ENCODE measurements at regions not wholly inside any gene's neighbourhood (a gene's known extent, or its start where the extent isn't known, plus 50 kb on each side); places are given as distances from the start of the nearest gene placed in this dataset.
"Not testable (repeated sequence)": the region's sequence is repeated elsewhere in the genome, so short reads cannot be mapped to it uniquely, and the experiment has no call there.

DNA sequence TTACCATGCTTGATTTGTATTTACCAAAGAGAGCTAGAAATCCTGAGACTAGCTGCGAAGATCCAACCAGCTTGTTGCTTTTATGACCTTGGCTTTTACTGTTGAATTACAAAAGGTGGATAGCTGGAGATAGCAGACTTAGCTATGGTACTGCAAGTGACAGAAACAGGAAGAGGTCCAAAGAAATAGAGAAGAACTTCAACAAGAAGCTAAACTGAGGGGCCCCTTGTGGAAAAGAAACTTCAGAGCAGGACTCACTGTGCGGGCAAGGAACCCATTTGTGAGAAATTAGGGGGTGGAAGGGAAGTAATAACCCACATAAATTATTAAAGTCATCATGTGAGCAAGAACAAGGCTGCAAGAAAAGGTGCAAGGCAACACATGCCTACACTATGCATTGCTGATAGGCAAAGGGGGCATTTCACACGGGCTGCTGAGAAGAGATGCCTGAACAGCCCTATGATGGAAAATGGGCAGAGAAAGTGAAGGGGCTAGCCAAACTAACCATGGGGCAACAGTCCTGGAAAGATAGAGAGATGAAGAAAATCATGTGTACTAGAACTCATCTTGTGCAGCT is 116.6 kb upstream of the PRDX6 start:
- FAIRE-seq (no peak), DNase-seq (no peak)
- Histone ChIP-seq H3K27me3 (ENCODE audit: control insufficient read depth in 3 of 3, insufficient read depth in 3 of 3, low read length in 3 of 3) (no peaks in the 10 kb centered on the region), H3K27ac (ENCODE audit: low read depth in 1 of 3, low read length in 2 of 3) (no peak overlapping the region), H3K9me3 (ENCODE audit: control insufficient read depth in 2 of 2, insufficient read depth in 1 of 2, low read depth in 1 of 2, low read length in 1 of 2) (no peaks in the 10 kb centered on the region), H3K36me3 (ENCODE audit: control insufficient read depth in 3 of 3, insufficient read depth in 2 of 3, low read depth in 1 of 3, low read length in 3 of 3) (no peaks in the 10 kb centered on the region), H3K4me3 (ENCODE audit: low read depth in 1 of 3, low read length in 3 of 3) (no peak overlapping the region), H3K4me1 (ENCODE audit: control insufficient read depth in 3 of 3, insufficient read depth in 2 of 3, low read depth in 1 of 3, low read length in 2 of 3) (peaks cover 0 to 3% (median 0%) of the 10 kb centered on the region in 3 donors)
- WGBS, 3 donors: 61 to 75% (median 66%) methylated on average over 3 of the region's 3 CpGs

DNA sequence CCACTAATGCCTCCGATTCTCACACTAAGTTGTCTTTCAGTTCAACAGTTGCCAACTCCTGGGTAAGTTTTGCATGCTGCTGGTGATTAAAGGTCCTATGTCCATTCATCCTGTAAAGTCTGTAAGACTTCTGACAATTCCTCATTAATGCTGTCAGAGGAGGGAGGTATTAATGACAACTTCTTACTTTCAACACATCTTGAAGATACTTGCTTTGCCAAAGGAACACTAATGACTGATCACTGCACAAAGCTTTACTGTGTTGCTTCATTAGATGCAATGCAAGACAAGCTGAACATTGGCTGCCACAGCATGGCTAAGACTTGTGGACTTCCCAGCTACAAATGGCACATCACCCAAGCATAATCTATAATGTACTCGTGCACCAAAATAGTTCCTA is 114.6 kb upstream of the PRDX6 start:
- H3K36me3 ChIP-seq (ENCODE audit: control insufficient read depth in 3 of 3, insufficient read depth in 2 of 3, low read depth in 1 of 3, low read length in 3 of 3): no peaks in the 10 kb centered on the region
- 90 to 92% (median 91%) methylated on average over 2 of the region's 2 CpGs for WGBS, 3 donors
- no peak for DNase-seq
- no peak overlapping the region for H3K4me3 ChIP-seq (ENCODE audit: low read depth in 1 of 3, low read length in 3 of 3)
- H3K4me1 ChIP-seq (ENCODE audit: control insufficient read depth in 3 of 3, insufficient read depth in 2 of 3, low read depth in 1 of 3, low read length in 2 of 3): peaks cover 0 to 3% (median 0%) of the 10 kb centered on the region in 3 donors
- no peaks in the 10 kb centered on the region for H3K9me3 ChIP-seq (ENCODE audit: control insufficient read depth in 2 of 2, insufficient read depth in 1 of 2, low read depth in 1 of 2, low read length in 1 of 2)
- FAIRE-seq: no peak
- no peaks in the 10 kb centered on the region for H3K27me3 ChIP-seq (ENCODE audit: control insufficient read depth in 3 of 3, insufficient read depth in 3 of 3, low read length in 3 of 3)
- no peak overlapping the region for H3K27ac ChIP-seq (ENCODE audit: low read depth in 1 of 3, low read length in 2 of 3)

DNA sequence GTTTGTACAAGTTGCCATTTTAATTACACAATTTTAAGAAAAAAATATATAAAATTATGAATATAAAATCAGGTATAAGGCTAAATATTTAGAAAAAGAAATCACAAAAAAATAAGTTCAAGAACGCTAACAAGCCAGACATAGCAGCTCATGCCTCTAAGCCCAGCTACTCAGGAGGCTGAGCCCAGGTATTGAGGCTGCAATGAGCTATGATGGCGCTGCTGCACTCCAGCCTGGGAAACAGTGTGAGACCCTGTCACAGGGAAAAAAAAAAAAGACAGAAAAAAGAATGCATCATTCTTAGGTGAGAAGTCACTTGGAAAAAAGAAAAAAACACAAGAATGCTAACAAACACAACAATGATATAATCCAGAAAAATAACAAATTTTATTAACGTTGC is 112.3 kb upstream of the PRDX6 start:
- Histone ChIP-seq H3K4me1 (ENCODE audit: control insufficient read depth in 3 of 3, insufficient read depth in 2 of 3, low read depth in 1 of 3, low read length in 2 of 3) (peaks cover 0 to under 1% (median 0%) of the 10 kb centered on the region in 3 donors), H3K36me3 (ENCODE audit: control insufficient read depth in 3 of 3, insufficient read depth in 2 of 3, low read depth in 1 of 3, low read length in 3 of 3) (no peaks in the 10 kb centered on the region), H3K9me3 (ENCODE audit: control insufficient read depth in 2 of 2, insufficient read depth in 1 of 2, low read depth in 1 of 2, low read length in 1 of 2) (no peaks in the 10 kb centered on the region), H3K27ac (ENCODE audit: low read depth in 1 of 3, low read length in 2 of 3) (no peak overlapping the region), H3K4me3 (ENCODE audit: low read depth in 1 of 3, low read length in 3 of 3) (no peak overlapping the region), H3K27me3 (ENCODE audit: control insufficient read depth in 3 of 3, insufficient read depth in 3 of 3, low read length in 3 of 3) (no peaks in the 10 kb centered on the region)
- no peak for DNase-seq
- FAIRE-seq: no peak
- WGBS, 3 donors: 84 to 89% (median 87%) methylated on average over 3 of the region's 3 CpGs

DNA sequence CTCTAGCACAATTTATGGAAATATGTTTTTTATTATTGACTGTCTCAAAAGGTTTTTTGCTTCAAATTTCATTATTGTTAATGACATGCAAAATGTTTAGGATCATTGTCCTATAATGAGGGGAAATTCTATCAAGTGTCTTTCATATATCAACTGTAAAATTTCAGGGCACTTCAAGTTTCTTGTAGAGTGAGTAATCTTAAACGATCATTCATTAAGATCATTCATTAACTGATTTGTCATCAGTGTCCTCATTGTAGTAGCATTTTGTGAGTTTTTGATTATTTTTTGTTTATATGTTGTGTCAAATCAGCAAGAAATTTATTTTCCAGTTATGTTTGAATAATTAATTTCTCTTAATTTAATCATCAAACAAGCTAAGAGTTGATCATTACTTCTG is 111.8 kb upstream of the PRDX6 start:
- Histone ChIP-seq H3K4me3 (ENCODE audit: low read depth in 1 of 3, low read length in 3 of 3) (no peak overlapping the region), H3K27ac (ENCODE audit: low read depth in 1 of 3, low read length in 2 of 3) (no peak overlapping the region), H3K36me3 (ENCODE audit: control insufficient read depth in 3 of 3, insufficient read depth in 2 of 3, low read depth in 1 of 3, low read length in 3 of 3) (no peaks in the 10 kb centered on the region), H3K9me3 (ENCODE audit: control insufficient read depth in 2 of 2, insufficient read depth in 1 of 2, low read depth in 1 of 2, low read length in 1 of 2) (no peaks in the 10 kb centered on the region), H3K4me1 (ENCODE audit: control insufficient read depth in 3 of 3, insufficient read depth in 2 of 3, low read depth in 1 of 3, low read length in 2 of 3) (no peaks in the 10 kb centered on the region), H3K27me3 (ENCODE audit: control insufficient read depth in 3 of 3, insufficient read depth in 3 of 3, low read length in 3 of 3) (no peaks in the 10 kb centered on the region)
- 56 to 71% (median 61%) methylated on average over 1 of the region's 1 CpG for WGBS, 3 donors
- DNase-seq (no peak), FAIRE-seq (no peak)

DNA sequence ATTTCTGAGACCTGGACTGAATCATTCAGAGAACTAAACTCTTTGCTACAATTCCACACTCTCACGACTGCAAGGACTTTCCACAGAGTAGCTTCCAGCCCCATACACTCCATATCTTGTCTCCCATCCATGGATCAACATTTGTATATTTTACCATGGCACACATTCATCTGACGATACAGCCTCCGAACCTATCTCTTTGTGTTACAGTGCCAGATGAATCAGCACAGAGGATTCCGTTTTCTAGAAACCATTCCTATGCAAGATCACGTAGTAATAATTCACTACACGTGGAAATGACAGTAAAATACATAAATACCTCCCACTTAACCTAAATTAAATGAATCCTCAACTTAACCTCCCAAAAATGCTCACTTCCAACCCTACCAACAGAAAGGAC is 110.0 kb upstream of the PRDX6 start:
- no peaks in the 10 kb centered on the region for H3K9me3 ChIP-seq (ENCODE audit: control insufficient read depth in 2 of 2, insufficient read depth in 1 of 2, low read depth in 1 of 2, low read length in 1 of 2)
- H3K27me3 ChIP-seq (ENCODE audit: control insufficient read depth in 3 of 3, insufficient read depth in 3 of 3, low read length in 3 of 3): no peaks in the 10 kb centered on the region
- WGBS, 3 donors: 78 to 85% (median 84%) methylated on average over 6 of the region's 6 CpGs
- no peak overlapping the region for H3K4me3 ChIP-seq (ENCODE audit: low read depth in 1 of 3, low read length in 3 of 3)
- DNase-seq (no peak), FAIRE-seq (no peak)
- H3K27ac ChIP-seq (ENCODE audit: low read depth in 1 of 3, low read length in 2 of 3): no peak overlapping the region
- no peaks in the 10 kb centered on the region for H3K36me3 ChIP-seq (ENCODE audit: control insufficient read depth in 3 of 3, insufficient read depth in 2 of 3, low read depth in 1 of 3, low read length in 3 of 3)
- no peaks in the 10 kb centered on the region for H3K4me1 ChIP-seq (ENCODE audit: control insufficient read depth in 3 of 3, insufficient read depth in 2 of 3, low read depth in 1 of 3, low read length in 2 of 3)

DNA sequence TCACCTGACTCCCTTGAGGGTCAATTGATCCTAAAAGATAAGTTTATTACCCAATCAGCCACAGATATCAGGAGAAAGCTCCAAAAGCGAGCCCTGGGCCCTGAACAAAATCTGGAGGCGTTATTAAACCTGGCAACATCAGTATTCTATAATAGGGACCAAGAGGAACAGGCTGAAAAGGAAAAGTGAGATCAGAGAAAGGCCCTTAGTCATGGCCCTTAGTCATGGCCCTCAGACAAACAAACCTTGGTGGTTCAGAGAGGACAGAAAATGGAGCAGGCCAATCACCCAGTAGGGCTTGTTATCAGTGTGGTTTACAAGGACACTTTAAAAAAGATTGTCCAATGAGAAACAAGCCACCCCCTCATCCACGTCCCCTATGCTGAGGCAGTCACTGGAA is 106.5 kb upstream of the PRDX6 start:
- H3K9me3 ChIP-seq (ENCODE audit: control insufficient read depth in 2 of 2, insufficient read depth in 1 of 2, low read depth in 1 of 2, low read length in 1 of 2); H3K27ac ChIP-seq (ENCODE audit: low read depth in 1 of 3, low read length in 2 of 3); H3K4me1 ChIP-seq (ENCODE audit: control insufficient read depth in 3 of 3, insufficient read depth in 2 of 3, low read depth in 1 of 3, low read length in 2 of 3); H3K36me3 ChIP-seq (ENCODE audit: control insufficient read depth in 3 of 3, insufficient read depth in 2 of 3, low read depth in 1 of 3, low read length in 3 of 3); DNase-seq; H3K4me3 ChIP-seq (ENCODE audit: low read depth in 1 of 3, low read length in 3 of 3); H3K27me3 ChIP-seq (ENCODE audit: control insufficient read depth in 3 of 3, insufficient read depth in 3 of 3, low read length in 3 of 3); FAIRE-seq: not testable (repeated sequence)
- WGBS, 3 donors: 32 to 83% (median 65%) methylated on average over 3 of the region's 3 CpGs

DNA sequence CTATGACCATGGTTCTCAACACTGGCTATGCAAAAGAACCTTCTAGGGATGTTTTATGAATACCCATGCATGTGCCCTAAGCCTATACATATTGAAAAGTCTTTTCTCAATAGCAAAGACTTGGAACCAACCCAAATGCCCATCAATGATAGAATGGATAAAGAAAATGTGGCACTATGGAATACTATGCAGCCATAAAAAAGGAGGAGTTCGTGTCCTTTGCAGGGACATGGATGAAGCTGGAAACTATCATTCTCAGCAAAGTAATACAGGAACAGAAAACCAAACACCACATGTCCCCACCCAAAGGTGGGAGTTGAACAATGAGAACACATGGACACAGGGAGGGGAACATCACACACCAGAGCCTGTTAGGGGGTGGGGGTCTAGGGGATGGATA is 101.1 kb upstream of the PRDX6 start:
- FAIRE-seq; H3K36me3 ChIP-seq (ENCODE audit: control insufficient read depth in 3 of 3, insufficient read depth in 2 of 3, low read depth in 1 of 3, low read length in 3 of 3): not testable (repeated sequence)

DNA sequence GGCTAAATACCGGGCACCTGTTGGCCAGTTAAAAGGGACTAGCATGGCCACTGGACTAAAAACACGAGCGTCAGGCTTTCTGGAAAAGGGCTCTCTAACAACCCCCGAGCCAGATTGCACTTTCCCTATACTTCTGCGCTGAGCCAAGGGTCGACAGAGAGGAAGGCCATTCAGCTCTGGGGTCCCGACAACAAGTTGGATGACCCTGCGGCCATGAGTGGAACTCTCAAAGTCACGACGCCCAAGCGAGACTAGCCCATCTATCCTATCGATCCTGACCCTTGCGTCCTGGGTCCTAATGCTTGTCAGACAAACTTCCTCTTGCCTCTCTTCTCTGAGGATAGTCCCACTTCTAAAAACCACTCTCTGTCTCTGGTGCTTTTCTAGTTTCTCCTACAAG is 99.9 kb upstream of the PRDX6 start:
- H3K4me3 ChIP-seq (ENCODE audit: low read depth in 1 of 3, low read length in 3 of 3): no peak overlapping the region
- WGBS, 3 donors: 88 to 94% (median 93%) methylated on average over 13 of the region's 13 CpGs
- no peaks in the 10 kb centered on the region for H3K4me1 ChIP-seq (ENCODE audit: control insufficient read depth in 3 of 3, insufficient read depth in 2 of 3, low read depth in 1 of 3, low read length in 2 of 3)
- H3K9me3 ChIP-seq (ENCODE audit: control insufficient read depth in 2 of 2, insufficient read depth in 1 of 2, low read depth in 1 of 2, low read length in 1 of 2): peaks cover 0 to 12% of the 10 kb centered on the region in 2 donors
- no peaks in the 10 kb centered on the region for H3K27me3 ChIP-seq (ENCODE audit: control insufficient read depth in 3 of 3, insufficient read depth in 3 of 3, low read length in 3 of 3)
- H3K36me3 ChIP-seq (ENCODE audit: control insufficient read depth in 3 of 3, insufficient read depth in 2 of 3, low read depth in 1 of 3, low read length in 3 of 3): peaks cover 0 to 3% (median 0%) of the 10 kb centered on the region in 3 donors
- no peak overlapping the region for H3K27ac ChIP-seq (ENCODE audit: low read depth in 1 of 3, low read length in 2 of 3)
- DNase-seq (no peak), FAIRE-seq (no peak)

More for the DNA sequence above, 101.1 kb upstream of the PRDX6 start:
- H3K27me3 ChIP-seq (ENCODE audit: control insufficient read depth in 3 of 3, insufficient read depth in 3 of 3, low read length in 3 of 3); DNase-seq; H3K27ac ChIP-seq (ENCODE audit: low read depth in 1 of 3, low read length in 2 of 3); H3K4me1 ChIP-seq (ENCODE audit: control insufficient read depth in 3 of 3, insufficient read depth in 2 of 3, low read depth in 1 of 3, low read length in 2 of 3); H3K4me3 ChIP-seq (ENCODE audit: low read depth in 1 of 3, low read length in 3 of 3): not testable (repeated sequence)
- peaks cover 0 to 12% of the 10 kb centered on the region in 2 donors for H3K9me3 ChIP-seq (ENCODE audit: control insufficient read depth in 2 of 2, insufficient read depth in 1 of 2, low read depth in 1 of 2, low read length in 1 of 2)
- WGBS, 3 donors: 81 to 93% (median 88%) methylated on average over 1 of the region's 1 CpG

DNA sequence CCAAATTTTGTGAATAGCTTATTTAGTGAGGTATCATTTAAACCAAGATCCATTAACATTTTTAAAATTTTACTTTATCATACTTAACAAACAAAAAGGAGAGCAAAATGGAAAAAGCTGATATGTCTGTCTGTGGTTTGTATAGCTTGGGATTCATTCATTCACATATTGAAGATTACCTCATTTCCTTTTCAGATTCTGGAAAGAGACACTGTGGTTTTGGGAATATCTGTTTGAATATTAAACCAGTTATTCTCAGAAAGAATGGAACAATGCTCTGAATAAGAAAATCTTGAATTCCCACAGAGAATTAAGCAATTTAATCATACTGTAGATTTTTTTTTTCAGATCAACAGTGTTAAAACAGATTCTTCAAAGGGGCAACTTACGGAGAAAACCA is 93.8 kb upstream of the PRDX6 start:
- Histone ChIP-seq H3K36me3 (ENCODE audit: control insufficient read depth in 3 of 3, insufficient read depth in 2 of 3, low read depth in 1 of 3, low read length in 3 of 3) (no peaks in the 10 kb centered on the region), H3K27ac (ENCODE audit: low read depth in 1 of 3, low read length in 2 of 3) (no peak overlapping the region), H3K4me1 (ENCODE audit: control insufficient read depth in 3 of 3, insufficient read depth in 2 of 3, low read depth in 1 of 3, low read length in 2 of 3) (no peaks in the 10 kb centered on the region), H3K27me3 (ENCODE audit: control insufficient read depth in 3 of 3, insufficient read depth in 3 of 3, low read length in 3 of 3) (no peaks in the 10 kb centered on the region), H3K9me3 (ENCODE audit: control insufficient read depth in 2 of 2, insufficient read depth in 1 of 2, low read depth in 1 of 2, low read length in 1 of 2) (no peaks in the 10 kb centered on the region), H3K4me3 (ENCODE audit: low read depth in 1 of 3, low read length in 3 of 3) (no peak overlapping the region)
- DNase-seq (no peak), FAIRE-seq (no peak)
- 96 to 97% (median 97%) methylated on average over 1 of the region's 1 CpG for WGBS, 3 donors

Measured in small intestine (tissue), 7 donors.